GM19238 (cell line): ENCODE measurements at regions not wholly inside any gene's neighbourhood (a gene's known extent, or its start where the extent isn't known, plus 50 kb on each side); places are given as distances from the start of the nearest gene placed in this dataset.
"Not testable (repeated sequence)": the region's sequence is repeated elsewhere in the genome, so short reads cannot be mapped to it uniquely, and the experiment has no call there.

ENCODE experiments used
- DNase-seq: peaks from one replicate; pipeline ENCODE4 v3.0.0; 2011; ENCODE audit warnings: low spot score; ENCODE audit not compliant: insufficient read length

GRCh38 chr1:96159379-96159778 is 562.2 kb upstream of the PTBP2 start:
- DNase-seq, result no peak

- no peak for DNase-seq
Measured at GRCh38 chr1:96164053-96164452, 557.5 kb upstream of the PTBP2 start.

- DNase-seq, result no peak
Measured at GRCh38 chr1:96178053-96178452, 543.5 kb upstream of the PTBP2 start.

- DNase-seq, result no peak
Measured at GRCh38 chr1:96183485-96183884, 538.1 kb upstream of the PTBP2 start.

GRCh38 chr1:96183928-96184327 is 537.7 kb upstream of the PTBP2 start:
- DNase-seq, result no peak

- DNase-seq, result no peak
Measured at GRCh38 chr1:96185181-96185580, 536.4 kb upstream of the PTBP2 start.

- no peak for DNase-seq
Measured at GRCh38 chr1:96187020-96187419, 534.6 kb upstream of the PTBP2 start.

GRCh38 chr1:96191165-96191564 is 530.4 kb upstream of the PTBP2 start:
- no peak for DNase-seq

GRCh38 chr1:96206451-96206850 is 515.1 kb upstream of the PTBP2 start:
- DNase-seq, result no peak

- DNase-seq, result no peak
Measured at GRCh38 chr1:96207936-96208335, 513.6 kb upstream of the PTBP2 start.

GRCh38 chr1:96208428-96208827 is 513.2 kb upstream of the PTBP2 start:
- DNase-seq, result no peak

- DNase-seq, result no peak
Measured at GRCh38 chr1:96210054-96210453, 511.5 kb upstream of the PTBP2 start.

GRCh38 chr1:96211202-96211601 is 510.4 kb upstream of the PTBP2 start:
- no peak for DNase-seq

- DNase-seq, result no peak
Measured at GRCh38 chr1:96214982-96215381, 506.6 kb upstream of the PTBP2 start.

- no peak for DNase-seq
Measured at GRCh38 chr1:96220651-96221050, 500.9 kb upstream of the PTBP2 start.

GRCh38 chr1:96222701-96223100 is 498.9 kb upstream of the PTBP2 start:
- no peak for DNase-seq

- DNase-seq, result not testable (repeated sequence)
Measured at GRCh38 chr1:96224229-96224628, 497.4 kb upstream of the PTBP2 start.

GRCh38 chr1:96233422-96233821 is 488.2 kb upstream of the PTBP2 start:
- no peak for DNase-seq

- DNase-seq, result no peak
Measured at GRCh38 chr1:96234299-96234698, 487.3 kb upstream of the PTBP2 start.

GRCh38 chr1:96236156-96236739 is 485.3 kb upstream of the PTBP2 start:
- no peak for DNase-seq

- no peak for DNase-seq
Measured at GRCh38 chr1:96238426-96238825, 483.2 kb upstream of the PTBP2 start.

GRCh38 chr1:96240438-96240837 is 481.1 kb upstream of the PTBP2 start:
- no peak for DNase-seq

GRCh38 chr1:96253246-96254035 is 468.1 kb upstream of the PTBP2 start:
- DNase-seq, result no peak
